K562 (cell line): ENCODE measurements at regions not wholly inside any gene's neighbourhood (a gene's known extent, or its start where the extent isn't known, plus 50 kb on each side); places are given as distances from the start of the nearest gene placed in this dataset.

ENCODE experiments used
- ATAC-seq: fragments of 200-7000 bp; cut with Tn5 transposase; 3 replicates; pipeline ENCODE4 v1.9.1; 2020; ENCODE audit warnings: moderate library complexity
- BruUV-seq: library from RNA; stranded (reverse); fragments of 400-500 nt; replicated peaks from 2 replicates; lab custom pipeline; 2021; lab: Mats Ljungman, UMichigan
- CTCF ChIA-PET: fragments of 300-600 bp; formaldehyde crosslinking; extraction: SDS; loops from one replicate; lab custom pipeline; 2021; ENCODE audit warnings: low intra/inter-chr PET ratio; lab: Yijun Ruan, JAX
- POLR2A ChIA-PET: fragments of 300-600, 350-650 bp; sonication (Branson Sonifier 250); formaldehyde crosslinking; extraction: SDS; loops from one replicate; lab custom pipeline; 2021; ENCODE audit warnings: antibody characterized with exemption, inconsistent platforms; lab: Yijun Ruan, JAX
- DNase-seq, 4 experiments: peaks; one replicate each; pipeline versions ENCODE4 v3.0.0 to v3.0.0-alpha.2; 2011 to 2018; ENCODE audit warnings: low spot score in 3 of 4, mixed read lengths in 3 of 4; ENCODE audit errors: extremely low read depth in 1 of 4
- FAIRE-seq: peaks from 2 replicates; lab custom pipeline; 2011; peaks lifted over from hg19 to GRCh38; lab: Jason Lieb, UNC
- H2AFZ ChIP-seq: 2 replicates; pipeline ENCODE4 v1.6.0; 2011; ENCODE audit warnings: low read depth, low read length, control low read depth, inconsistent platforms
- H3K27ac ChIP-seq: fragments of 200-600 bp; 3 replicates; pipeline ENCODE4 v1.8.0; 2011; ENCODE audit warnings: low read depth, mild to moderate bottlenecking, control low read depth, inconsistent platforms, low read length, moderate library complexity, mixed read lengths; ENCODE audit errors: extremely low read depth
- H3K27me3 ChIP-seq, 2 experiments: fragments of 300-600 bp in 1 of 2; 2 replicates in 1 of 2; 3 replicates in 1 of 2; pipeline versions ENCODE4 v1.6.0 to v1.8.0; 2011; ENCODE audit warnings: inconsistent platforms in 2 of 2, low read length in 2 of 2, mild to moderate bottlenecking in 1 of 2, mixed read lengths in 1 of 2, moderate library complexity in 1 of 2; ENCODE audit not compliant: control insufficient read depth in 2 of 2, insufficient read depth in 2 of 2
- H3K36me3 ChIP-seq: fragments of 300-600 bp; 3 replicates; pipeline ENCODE4 v1.8.0; 2011; ENCODE audit warnings: mild to moderate bottlenecking, low read length, inconsistent platforms; ENCODE audit not compliant: control insufficient read depth, insufficient read depth
- H3K4me1 ChIP-seq, 2 experiments: fragments of 200-600 bp in 1 of 2; replicated peaks in 1 of 2; 2 replicates in 1 of 2; 3 replicates in 1 of 2; pipeline versions ENCODE4 v1.5.1 to v1.8.0; 2011; ENCODE audit warnings: inconsistent platforms in 2 of 2, low read length in 2 of 2, mild to moderate bottlenecking in 1 of 2, mixed read lengths in 1 of 2, moderate library complexity in 1 of 2; ENCODE audit not compliant: control insufficient read depth in 2 of 2, insufficient read depth in 2 of 2
- H3K4me2 ChIP-seq: 2 replicates; pipeline ENCODE4 v1.6.1; 2011; ENCODE audit warnings: low read length, control low read depth, inconsistent platforms, mixed read lengths; ENCODE audit not compliant: insufficient read depth
- H3K4me3 ChIP-seq: fragments of 200-600 bp; sonication (generic), shearing (Covaris generic); 2 replicates; pipeline ENCODE4 v1.5.1; 2016; ENCODE audit warnings: control low read depth, inconsistent platforms
- H3K79me2 ChIP-seq: fragments of 200-600 bp; 3 replicates; pipeline ENCODE4 v1.8.0; 2011; ENCODE audit warnings: low read length, inconsistent platforms; ENCODE audit not compliant: control insufficient read depth, insufficient read depth
- H3K9ac ChIP-seq, 2 experiments: 2 replicates each; pipeline versions ENCODE4 v1.6.0 to v1.6.1; 2011; ENCODE audit warnings: low read depth in 2 of 2, low read length in 2 of 2, control low read depth in 1 of 2, inconsistent platforms in 1 of 2, mild to moderate bottlenecking in 1 of 2, mixed read lengths in 1 of 2; ENCODE audit not compliant: insufficient read depth in 1 of 2
- H3K9me1 ChIP-seq: one replicate; pipeline ENCODE4 v1.6.0; 2011; ENCODE audit warnings: inconsistent platforms, mild to moderate bottlenecking, low read length, moderate library complexity; ENCODE audit not compliant: control insufficient read depth, insufficient read depth
- H3K9me3 ChIP-seq: replicated peaks from 2 replicates; pipeline ENCODE4 v1.5.1; 2011; ENCODE audit warnings: low read depth, low read length, inconsistent platforms; ENCODE audit not compliant: control insufficient read depth, insufficient read depth
- H4K20me1 ChIP-seq: replicated peaks from 2 replicates; pipeline ENCODE4 v1.6.1; 2011; ENCODE audit warnings: low read length, inconsistent platforms, mixed read lengths; ENCODE audit not compliant: control insufficient read depth, insufficient read depth
- CBX5 ChIP-seq: IDR thresholded peaks from 2 replicates; pipeline ENCODE4 v1.6.1; 2014; ENCODE audit warnings: low read depth, borderline replicate concordance
- EWSR1 ChIP-seq: fragments of 450-650 bp; IDR thresholded peaks from 2 replicates; pipeline ENCODE4 v1.6.1; 2018; ENCODE audit warnings: borderline replicate concordance, mild to moderate bottlenecking, low read depth, moderate library complexity; ENCODE audit not compliant: partially characterized antibody
- ZFPM2 ChIP-seq: fragments of 250-450 bp; sonication (Bioruptor Pico); IDR thresholded peaks from 2 replicates; pipeline ENCODE4 v1.5.1; 2022; ENCODE audit warnings: mild to moderate bottlenecking
- ZNF239 ChIP-seq: fragments of 250-450 bp; sonication (Bioruptor Pico); IDR thresholded peaks from 2 replicates; pipeline ENCODE4 v1.4.0; 2020; ENCODE audit warnings: mild to moderate bottlenecking
- ZNF274 ChIP-seq: IDR thresholded peaks from 2 replicates; pipeline ENCODE4 v1.6.1; 2011; ENCODE audit warnings: low read depth, mild to moderate bottlenecking, low read length, moderate library complexity, borderline replicate concordance
- WGBS: fragments of 100-300 bp; shearing (Covaris generic); methylation state at CpG from one replicate; pipeline ENCODE4 v1.1.6; 2016; ENCODE audit warnings: low coverage, mixed read lengths; ENCODE audit not compliant: insufficient coverage; ENCODE audit errors: missing lambda C conversion rate; 5-methylcytosine and 5-hydroxymethylcytosine counted together
- in situ Hi-C: fragments of 300-500 bp; cut with MboI; formaldehyde crosslinking; loops from 4 replicates; pipeline ENCODE4 v1.15.0; 2018; ENCODE audit warnings: inconsistent platforms, mixed read lengths
- intact Hi-C: fragments of 100-400 bp; cut with micrococcal nuclease; formaldehyde crosslinking; loops from 2 replicates; pipeline ENCODE4 v1.14.2; 2022
- TF ChIP-seq, protein P1 (sequence below): IDR thresholded peaks from 2 replicates; pipeline ENCODE4 v1.6.1; 2016; ENCODE audit warnings: missing genetic modification characterization, missing compliant biosample characterization
- TF ChIP-seq, protein P2 (sequence below), 2 experiments: IDR thresholded peaks; 2 replicates each; pipeline ENCODE4 v1.6.1; 2011; ENCODE audit warnings: borderline replicate concordance in 1 of 2, control low read depth in 1 of 2, low read depth in 1 of 2, low read length in 1 of 2, mild to moderate bottlenecking in 1 of 2, mixed read lengths in 1 of 2, moderate library complexity in 1 of 2; ENCODE audit not compliant: insufficient read depth in 1 of 2, insufficient read length in 1 of 2, poor library complexity in 1 of 2, severe bottlenecking in 1 of 2; ENCODE audit errors: extremely low read depth in 1 of 2

DNA sequence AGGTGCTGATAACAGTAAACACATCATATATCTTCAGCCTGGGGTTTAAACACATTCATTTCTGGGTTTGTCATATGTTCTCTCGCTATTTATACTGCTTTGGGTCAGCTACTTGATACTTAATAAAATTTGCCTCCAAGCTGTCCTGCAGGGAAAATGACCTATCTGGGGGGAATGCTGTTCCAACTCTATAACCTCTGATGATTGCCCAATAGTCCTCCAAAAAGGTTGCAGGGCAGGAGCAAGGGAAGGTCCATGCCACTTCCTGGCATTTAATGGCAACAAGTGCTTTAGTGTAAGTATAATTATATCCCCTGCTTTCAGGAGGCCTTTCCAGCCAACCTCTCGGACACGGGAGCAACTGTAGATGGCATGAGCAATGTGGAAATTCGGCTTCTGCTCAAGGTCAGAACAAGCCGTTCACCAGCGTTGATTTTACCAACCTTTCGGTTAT, 198.0 kb upstream of the EEA1 start:
- H3K79me2 ChIP-seq, result no peaks in the 10 kb centered on the region
- H3K4me1 ChIP-seq, result no peaks in the 10 kb centered on the region; a peak in 2 of 5 replicates
- no TSS peak for BruUV-seq
- DNase-seq (no peak), ATAC-seq (no peak), FAIRE-seq (no peak)
- 54% methylated on average over 7 of the region's 7 CpGs for WGBS
- no peaks in the 10 kb centered on the region for H4K20me1 ChIP-seq
- no peak overlapping the region for H3K27ac ChIP-seq
- no peaks in the 10 kb centered on the region for H3K9me3 ChIP-seq
- intact Hi-C loops, result no loop called here
- no peaks in the 10 kb centered on the region for H3K36me3 ChIP-seq
- no peak overlapping the region for H3K9ac ChIP-seq
- H3K4me2 ChIP-seq, result no peak overlapping the region
- no peak overlapping the region for H3K4me3 ChIP-seq
- TF ChIP-seq ZNF274 (no peak), CBX5 (no peak), EWSR1 (no peak), ZNF239 (CRISPR knock-in tag) (no peak), ZFPM2 (CRISPR knock-in tag) (no peak)
- TF ChIP-seq, protein P1, sequence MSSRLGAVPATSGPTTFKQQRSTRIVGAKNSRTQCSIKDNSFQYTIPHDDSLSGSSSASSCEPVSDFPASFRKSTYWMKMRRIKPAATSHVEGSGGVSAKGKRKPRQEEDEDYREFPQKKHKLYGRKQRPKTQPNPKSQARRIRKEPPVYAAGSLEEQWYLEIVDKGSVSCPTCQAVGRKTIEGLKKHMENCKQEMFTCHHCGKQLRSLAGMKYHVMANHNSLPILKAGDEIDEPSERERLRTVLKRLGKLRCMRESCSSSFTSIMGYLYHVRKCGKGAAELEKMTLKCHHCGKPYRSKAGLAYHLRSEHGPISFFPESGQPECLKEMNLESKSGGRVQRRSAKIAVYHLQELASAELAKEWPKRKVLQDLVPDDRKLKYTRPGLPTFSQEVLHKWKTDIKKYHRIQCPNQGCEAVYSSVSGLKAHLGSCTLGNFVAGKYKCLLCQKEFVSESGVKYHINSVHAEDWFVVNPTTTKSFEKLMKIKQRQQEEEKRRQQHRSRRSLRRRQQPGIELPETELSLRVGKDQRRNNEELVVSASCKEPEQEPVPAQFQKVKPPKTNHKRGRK (tag), result no peak
- TF ChIP-seq, protein P2, sequence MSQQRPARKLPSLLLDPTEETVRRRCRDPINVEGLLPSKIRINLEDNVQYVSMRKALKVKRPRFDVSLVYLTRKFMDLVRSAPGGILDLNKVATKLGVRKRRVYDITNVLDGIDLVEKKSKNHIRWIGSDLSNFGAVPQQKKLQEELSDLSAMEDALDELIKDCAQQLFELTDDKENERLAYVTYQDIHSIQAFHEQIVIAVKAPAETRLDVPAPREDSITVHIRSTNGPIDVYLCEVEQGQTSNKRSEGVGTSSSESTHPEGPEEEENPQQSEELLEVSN (IDR thresholded peaks at IDR 0.05; ENCODE audit: borderline replicate concordance in 1 of 2, extremely low read depth in 1 of 2, insufficient read depth in 1 of 2, insufficient read length in 1 of 2, low read depth in 1 of 2, low read length in 1 of 2, poor library complexity in 1 of 2, severe bottlenecking in 1 of 2), result no peak
- POLR2A ChIA-PET, result interaction anchor here (1.0 kb wide), 1 partner anchor 14 kb away, joined by 3 read pairs; no protein-coding TSS in a partner anchor
- no peaks in the 10 kb centered on the region for H3K27me3 ChIP-seq
- no peaks in the 10 kb centered on the region for H3K9me1 ChIP-seq
- H2AFZ ChIP-seq, result no peak overlapping the region; the same call in 1 of the 2 replicates
- CTCF ChIA-PET, result interaction anchor here (0.7 kb wide), 1 partner anchor 299 kb away, joined by 3 read pairs; no protein-coding TSS in a partner anchor
- in situ Hi-C loops, result no loop called here
